ENCODE measurements at regions not wholly inside any gene's neighbourhood (a gene's known extent, or its start where the extent isn't known, plus 50 kb on each side); places are given as distances from the start of the nearest gene placed in this dataset.
"Not testable (repeated sequence)": the region's sequence is repeated elsewhere in the genome, so short reads cannot be mapped to it uniquely, and the experiment has no call there.

DNA sequence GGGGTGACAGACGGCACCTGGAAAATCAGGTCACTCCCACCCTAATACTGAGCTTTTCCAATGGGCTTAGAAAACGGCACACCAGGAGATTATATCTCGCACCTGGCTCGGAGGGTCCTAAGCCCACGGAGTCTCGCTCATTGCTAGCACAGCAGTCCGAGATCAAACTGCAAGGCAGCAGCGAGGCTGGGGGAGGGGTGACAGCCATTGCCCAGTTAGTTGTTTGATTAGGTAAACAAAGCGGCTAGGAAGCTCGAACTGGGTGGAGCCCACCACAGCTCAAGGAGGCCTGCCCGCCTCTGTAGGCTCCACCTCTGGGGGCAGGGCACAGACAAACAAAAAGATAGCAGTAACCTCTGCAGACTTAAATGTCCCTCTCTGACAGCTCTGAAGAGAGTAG lies 260.9 kb downstream of the BLID start:
- H3K36me3 ChIP-seq (ENCODE audit: control insufficient read depth, insufficient read depth, low read length); H3K4me3 ChIP-seq (ENCODE audit: insufficient read depth, low read depth, low read length); H3K27me3 ChIP-seq (ENCODE audit: control insufficient read depth, insufficient read depth, low read length, poor library complexity, severe bottlenecking); H3K9me3 ChIP-seq (ENCODE audit: control insufficient read depth, low read length); H3K4me1 ChIP-seq (ENCODE audit: control insufficient read depth, insufficient read depth, low read length); H3K27ac ChIP-seq (ENCODE audit: insufficient read depth, low read depth, low read length, poor library complexity, severe bottlenecking): not testable (repeated sequence)
- WGBS, 2 experiments = 84 to 90% methylated on average over 11 of the region's 11 CpGs

GRCh38 chr11:121844016-121844415 lies 272.0 kb downstream of the BLID start:
- no peaks in the 10 kb centered on the region for H3K4me1 ChIP-seq (ENCODE audit: control insufficient read depth, insufficient read depth, low read length)
- H3K27ac ChIP-seq (ENCODE audit: insufficient read depth, low read depth, low read length, poor library complexity, severe bottlenecking) = no peak overlapping the region
- H3K36me3 ChIP-seq (ENCODE audit: control insufficient read depth, insufficient read depth, low read length) = no peaks in the 10 kb centered on the region
- no peaks in the 10 kb centered on the region for H3K27me3 ChIP-seq (ENCODE audit: control insufficient read depth, insufficient read depth, low read length, poor library complexity, severe bottlenecking)
- no peak overlapping the region for H3K4me3 ChIP-seq (ENCODE audit: insufficient read depth, low read depth, low read length)
- no peaks in the 10 kb centered on the region for H3K9me3 ChIP-seq (ENCODE audit: control insufficient read depth, low read length)
- WGBS, 2 experiments = 81 to 82% methylated on average over 1 of the region's 1 CpG

DNA sequence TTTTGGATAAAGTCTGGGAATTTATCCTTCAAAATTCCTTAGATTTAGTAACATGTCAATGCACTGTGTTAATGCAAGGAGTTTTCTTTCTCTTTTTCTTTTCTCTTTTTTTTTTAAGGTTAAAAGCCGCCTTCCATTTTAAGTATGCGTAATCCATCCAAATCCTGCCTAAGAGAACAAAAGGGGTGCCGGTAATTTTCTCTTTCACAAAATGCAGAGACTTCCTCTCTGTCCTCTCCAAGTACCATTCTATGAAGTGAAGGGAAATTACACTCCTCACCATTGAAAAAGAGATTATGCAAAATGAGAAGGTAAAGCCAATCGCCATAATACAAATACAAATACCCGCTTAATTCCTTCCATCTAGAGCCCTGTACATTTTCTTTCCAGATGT lies 273.8 kb downstream of the BLID start:
- Histone ChIP-seq H3K27me3 (ENCODE audit: control insufficient read depth, insufficient read depth, low read length, poor library complexity, severe bottlenecking) (no peaks in the 10 kb centered on the region), H3K27ac (ENCODE audit: insufficient read depth, low read depth, low read length, poor library complexity, severe bottlenecking) (no peak overlapping the region), H3K36me3 (ENCODE audit: control insufficient read depth, insufficient read depth, low read length) (no peaks in the 10 kb centered on the region), H3K4me3 (ENCODE audit: insufficient read depth, low read depth, low read length) (no peak overlapping the region), H3K9me3 (ENCODE audit: control insufficient read depth, low read length) (no peaks in the 10 kb centered on the region), H3K4me1 (ENCODE audit: control insufficient read depth, insufficient read depth, low read length) (no peaks in the 10 kb centered on the region)
- WGBS, 2 experiments = 60 to 65% methylated on average over 3 to 5 of the region's 5 CpGs

DNA sequence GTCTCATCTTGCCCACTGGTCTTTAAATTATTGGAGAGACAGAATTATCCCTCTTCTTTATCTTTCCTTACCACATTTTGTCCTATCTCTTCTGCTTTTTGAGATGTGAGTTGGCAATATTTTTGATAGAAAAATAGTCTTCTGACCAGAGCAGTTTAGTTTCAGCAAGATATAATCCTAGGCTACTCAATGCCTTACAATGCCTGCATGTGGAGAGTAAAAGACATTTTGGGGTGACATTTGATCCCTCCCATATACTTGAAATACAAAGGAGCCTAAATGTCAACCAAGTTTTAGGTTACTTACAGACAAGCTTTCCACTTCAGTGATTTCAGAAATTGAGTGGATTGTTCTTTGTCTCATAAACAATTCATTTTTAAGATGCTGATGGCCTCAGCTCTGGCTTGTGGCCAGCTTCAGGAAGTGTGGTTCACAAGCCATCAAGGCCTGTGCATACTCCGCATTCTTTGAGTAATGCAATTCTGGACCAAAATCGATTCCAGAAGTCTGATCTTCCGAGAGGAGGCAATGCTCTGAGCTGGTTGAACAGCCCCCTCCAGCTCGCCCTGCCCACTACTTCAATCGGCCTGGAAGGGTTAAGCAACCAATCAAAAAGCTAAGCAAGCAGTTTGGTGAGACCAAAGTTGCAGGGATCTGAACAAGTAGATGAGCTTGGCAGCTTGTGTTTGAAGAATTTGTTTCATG lies 274.4 kb downstream of the BLID start:
- no peak overlapping the region for H3K27ac ChIP-seq (ENCODE audit: insufficient read depth, low read depth, low read length, poor library complexity, severe bottlenecking)

DNA sequence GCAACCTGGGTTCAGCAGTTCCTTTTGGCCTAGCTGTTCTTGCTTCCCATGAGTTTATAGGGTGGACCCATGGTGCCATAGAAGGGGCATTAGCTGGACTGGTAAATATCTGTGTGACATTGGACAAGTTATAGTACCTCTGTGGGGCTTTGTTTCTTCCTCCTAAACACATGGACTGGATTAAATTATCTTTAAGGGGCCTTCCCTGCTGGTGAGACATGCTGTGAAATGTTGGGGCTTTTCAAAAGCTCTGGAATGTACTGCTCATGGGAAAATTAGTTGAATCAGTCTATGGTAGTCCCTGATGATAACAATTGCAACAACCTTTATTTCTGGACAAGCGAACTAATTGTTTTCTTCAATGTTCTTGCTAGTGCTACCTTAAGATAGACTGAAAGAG lies 276.2 kb downstream of the BLID start:
- no peaks in the 10 kb centered on the region for H3K27me3 ChIP-seq (ENCODE audit: control insufficient read depth, insufficient read depth, low read length, poor library complexity, severe bottlenecking)
- no peak overlapping the region for H3K27ac ChIP-seq (ENCODE audit: insufficient read depth, low read depth, low read length, poor library complexity, severe bottlenecking)
- H3K4me3 ChIP-seq (ENCODE audit: insufficient read depth, low read depth, low read length) = no peak overlapping the region
- 88 to 97% methylated on average over 1 of the region's 1 CpG for WGBS, 2 experiments
- H3K9me3 ChIP-seq (ENCODE audit: control insufficient read depth, low read length) = no peaks in the 10 kb centered on the region
- no peaks in the 10 kb centered on the region for H3K36me3 ChIP-seq (ENCODE audit: control insufficient read depth, insufficient read depth, low read length)
- no peaks in the 10 kb centered on the region for H3K4me1 ChIP-seq (ENCODE audit: control insufficient read depth, insufficient read depth, low read length)

More for the DNA sequence above, 274.4 kb downstream of the BLID start:
- H3K9me3 ChIP-seq (ENCODE audit: control insufficient read depth, low read length) = no peaks in the 10 kb centered on the region
- H3K4me1 ChIP-seq (ENCODE audit: control insufficient read depth, insufficient read depth, low read length) = no peaks in the 10 kb centered on the region
- WGBS, 2 experiments = 70 to 80% methylated on average over 5 of the region's 5 CpGs
- no peaks in the 10 kb centered on the region for H3K27me3 ChIP-seq (ENCODE audit: control insufficient read depth, insufficient read depth, low read length, poor library complexity, severe bottlenecking)
- no peaks in the 10 kb centered on the region for H3K36me3 ChIP-seq (ENCODE audit: control insufficient read depth, insufficient read depth, low read length)
- H3K4me3 ChIP-seq (ENCODE audit: insufficient read depth, low read depth, low read length) = no peak overlapping the region

DNA sequence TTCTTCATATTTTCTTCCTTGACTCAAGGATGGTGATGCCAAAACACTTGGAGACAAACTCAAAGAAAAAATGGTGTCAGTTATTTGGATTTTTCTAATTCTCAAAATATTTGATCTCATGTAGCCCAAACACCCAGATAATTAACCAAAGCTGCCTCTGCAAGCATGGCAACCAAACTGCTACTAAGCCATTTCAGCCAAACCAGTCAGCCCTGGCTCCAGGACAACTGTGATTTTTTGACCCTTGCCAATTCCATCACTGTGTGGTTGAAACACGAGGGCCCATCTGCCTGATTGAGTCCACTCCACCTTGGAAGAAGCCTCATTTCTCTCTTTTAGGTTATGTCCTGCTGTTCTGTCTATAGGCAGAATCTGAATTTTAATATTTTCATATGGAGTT lies 277.4 kb downstream of the BLID start:
- no peaks in the 10 kb centered on the region for H3K9me3 ChIP-seq (ENCODE audit: control insufficient read depth, low read length)
- no peak overlapping the region for H3K4me3 ChIP-seq (ENCODE audit: insufficient read depth, low read depth, low read length)
- no peak overlapping the region for H3K27ac ChIP-seq (ENCODE audit: insufficient read depth, low read depth, low read length, poor library complexity, severe bottlenecking)
- no peaks in the 10 kb centered on the region for H3K27me3 ChIP-seq (ENCODE audit: control insufficient read depth, insufficient read depth, low read length, poor library complexity, severe bottlenecking)
- 89 to 92% methylated on average over 1 of the region's 1 CpG for WGBS, 2 experiments
- H3K4me1 ChIP-seq (ENCODE audit: control insufficient read depth, insufficient read depth, low read length) = no peaks in the 10 kb centered on the region
- no peaks in the 10 kb centered on the region for H3K36me3 ChIP-seq (ENCODE audit: control insufficient read depth, insufficient read depth, low read length)

- Histone ChIP-seq H3K4me1 (ENCODE audit: control insufficient read depth, insufficient read depth, low read length) (no peaks in the 10 kb centered on the region), H3K27ac (ENCODE audit: insufficient read depth, low read depth, low read length, poor library complexity, severe bottlenecking) (no peak overlapping the region), H3K36me3 (ENCODE audit: control insufficient read depth, insufficient read depth, low read length) (no peaks in the 10 kb centered on the region), H3K9me3 (ENCODE audit: control insufficient read depth, low read length) (no peaks in the 10 kb centered on the region), H3K27me3 (ENCODE audit: control insufficient read depth, insufficient read depth, low read length, poor library complexity, severe bottlenecking) (no peaks in the 10 kb centered on the region), H3K4me3 (ENCODE audit: insufficient read depth, low read depth, low read length) (no peak overlapping the region)
Observed at GRCh38 chr11:121833970-121834369, 282.0 kb downstream of the BLID start.

GRCh38 chr11:121829159-121829643 lies 286.8 kb downstream of the BLID start:
- H3K27me3 ChIP-seq (ENCODE audit: control insufficient read depth, insufficient read depth, low read length, poor library complexity, severe bottlenecking) = no peaks in the 10 kb centered on the region
- 93% methylated on average over 2 of the region's 2 CpGs for WGBS, 2 experiments
- no peak overlapping the region for H3K27ac ChIP-seq (ENCODE audit: insufficient read depth, low read depth, low read length, poor library complexity, severe bottlenecking)
- H3K36me3 ChIP-seq (ENCODE audit: control insufficient read depth, insufficient read depth, low read length) = no peaks in the 10 kb centered on the region
- no peaks in the 10 kb centered on the region for H3K9me3 ChIP-seq (ENCODE audit: control insufficient read depth, low read length)
- H3K4me3 ChIP-seq (ENCODE audit: insufficient read depth, low read depth, low read length) = no peak overlapping the region
- H3K4me1 ChIP-seq (ENCODE audit: control insufficient read depth, insufficient read depth, low read length) = no peaks in the 10 kb centered on the region

DNA sequence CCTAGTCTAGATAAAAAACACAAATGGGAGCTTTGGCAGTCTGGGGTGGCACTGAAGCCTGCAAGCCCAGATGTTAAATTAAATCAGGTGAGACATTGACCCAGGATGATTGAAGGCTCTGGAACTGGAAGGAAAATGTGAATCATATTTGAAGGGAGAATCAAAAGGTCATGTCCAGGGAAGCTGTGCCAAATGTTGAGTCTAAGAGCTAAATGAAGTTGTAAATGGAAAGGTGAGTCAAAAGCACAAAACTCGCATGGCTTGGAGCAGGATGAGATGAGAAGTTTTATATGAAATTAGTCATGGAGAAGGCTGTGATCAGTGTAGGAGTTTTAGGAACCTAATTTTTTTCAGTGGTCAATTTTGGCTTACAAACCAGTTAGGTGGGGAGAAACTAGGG lies 301.1 kb downstream of the BLID start:
- Histone ChIP-seq H3K4me1 (ENCODE audit: control insufficient read depth, insufficient read depth, low read length) (no peaks in the 10 kb centered on the region), H3K4me3 (ENCODE audit: insufficient read depth, low read depth, low read length) (no peak overlapping the region), H3K27ac (ENCODE audit: insufficient read depth, low read depth, low read length, poor library complexity, severe bottlenecking) (no peak overlapping the region), H3K36me3 (ENCODE audit: control insufficient read depth, insufficient read depth, low read length) (no peaks in the 10 kb centered on the region), H3K27me3 (ENCODE audit: control insufficient read depth, insufficient read depth, low read length, poor library complexity, severe bottlenecking) (no peaks in the 10 kb centered on the region), H3K9me3 (ENCODE audit: control insufficient read depth, low read length) (no peaks in the 10 kb centered on the region)
- 90% methylated on average over 1 of the region's 1 CpG for WGBS, 2 experiments

DNA sequence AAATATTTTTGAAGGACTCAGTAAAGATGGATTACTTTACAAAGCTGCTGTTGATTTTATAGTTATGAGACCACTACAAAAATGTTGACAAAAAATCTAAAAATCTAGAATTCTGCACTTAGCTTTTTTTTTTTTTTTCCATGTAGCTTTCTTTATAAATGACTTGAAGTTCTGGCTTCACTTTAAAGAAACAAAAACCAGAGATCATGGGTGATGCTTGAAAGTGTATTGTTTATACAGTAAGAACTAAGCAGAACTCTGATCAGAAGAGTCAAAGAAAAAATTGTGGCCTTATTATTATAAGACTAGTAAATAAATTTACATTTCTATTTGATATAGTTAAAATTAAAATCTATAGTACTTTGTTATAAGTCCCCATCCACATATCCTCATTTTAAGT lies 301.7 kb downstream of the BLID start:
- no peaks in the 10 kb centered on the region for H3K36me3 ChIP-seq (ENCODE audit: control insufficient read depth, insufficient read depth, low read length)
- H3K4me3 ChIP-seq (ENCODE audit: insufficient read depth, low read depth, low read length) = no peak overlapping the region
- no peaks in the 10 kb centered on the region for H3K9me3 ChIP-seq (ENCODE audit: control insufficient read depth, low read length)
- H3K27me3 ChIP-seq (ENCODE audit: control insufficient read depth, insufficient read depth, low read length, poor library complexity, severe bottlenecking) = no peaks in the 10 kb centered on the region
- H3K27ac ChIP-seq (ENCODE audit: insufficient read depth, low read depth, low read length, poor library complexity, severe bottlenecking) = no peak overlapping the region
- no peaks in the 10 kb centered on the region for H3K4me1 ChIP-seq (ENCODE audit: control insufficient read depth, insufficient read depth, low read length)

- Histone ChIP-seq H3K27me3 (ENCODE audit: control insufficient read depth, insufficient read depth, low read length, poor library complexity, severe bottlenecking) (no peaks in the 10 kb centered on the region), H3K9me3 (ENCODE audit: control insufficient read depth, low read length) (no peaks in the 10 kb centered on the region), H3K4me3 (ENCODE audit: insufficient read depth, low read depth, low read length) (no peak overlapping the region), H3K36me3 (ENCODE audit: control insufficient read depth, insufficient read depth, low read length) (no peaks in the 10 kb centered on the region), H3K27ac (ENCODE audit: insufficient read depth, low read depth, low read length, poor library complexity, severe bottlenecking) (no peak overlapping the region), H3K4me1 (ENCODE audit: control insufficient read depth, insufficient read depth, low read length) (no peaks in the 10 kb centered on the region)
- 84 to 88% methylated on average over 4 of the region's 4 CpGs for WGBS, 2 experiments
Observed at GRCh38 chr11:121810291-121810690, 305.7 kb downstream of the BLID start.
